ENCODE measurements at regions not wholly inside any gene's neighbourhood (a gene's known extent, or its start where the extent isn't known, plus 50 kb on each side); places are given as distances from the start of the nearest gene placed in this dataset.

DNA sequence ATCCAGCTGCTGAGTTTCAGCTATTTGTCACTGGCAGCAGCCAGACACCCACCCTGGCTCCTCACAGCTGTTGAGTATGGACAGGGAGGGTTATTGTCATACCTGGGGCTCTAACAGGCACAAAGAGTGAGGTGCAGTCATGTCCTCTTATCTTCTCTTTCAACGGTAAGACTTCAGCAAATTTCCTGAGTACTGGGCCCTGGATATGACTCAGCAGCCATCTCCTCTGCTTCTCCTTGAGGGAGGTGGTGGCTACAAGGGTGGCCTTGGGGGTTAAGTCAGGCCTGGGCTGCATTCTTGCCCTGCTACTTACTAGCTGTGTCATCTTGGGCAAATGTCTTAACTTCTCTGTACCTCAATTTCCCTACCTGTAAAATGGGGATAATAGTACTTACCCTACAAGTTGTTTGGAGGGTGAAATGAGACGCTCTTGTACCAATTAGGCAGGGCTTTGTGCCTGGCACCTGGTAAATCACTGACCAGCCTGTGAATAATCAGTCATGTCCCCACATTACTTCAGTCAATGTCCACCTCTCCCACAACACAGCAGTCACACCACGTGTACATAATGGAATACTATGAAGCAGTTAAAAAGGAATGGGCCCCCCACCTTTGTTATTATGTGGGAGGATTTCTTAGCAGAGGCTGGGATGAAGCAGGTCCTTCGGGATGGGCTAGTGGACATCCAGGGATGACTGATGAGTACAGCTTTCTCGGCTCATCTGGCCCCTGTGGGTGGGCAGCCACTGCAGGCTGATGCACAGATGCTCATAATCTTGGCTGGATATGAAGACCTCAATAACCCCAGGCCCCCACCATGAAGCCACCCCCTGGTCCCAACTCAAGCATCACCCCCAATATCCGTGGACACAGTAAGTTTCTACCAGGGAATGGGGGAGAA, 528.8 kb downstream of the SHQ1 start:
- Histone ChIP-seq H3F3A (replicated peaks; ENCODE audit: low read depth) (no peaks in the 10 kb centered on the region), H3K79me2 (replicated peaks; ENCODE audit: insufficient read depth) (no peaks in the 10 kb centered on the region), H3K36me3 (ENCODE audit: insufficient read depth) (no peaks in the 10 kb centered on the region), H3K4me1 (ENCODE audit: insufficient read depth) (no peaks in the 10 kb centered on the region), H3K4me2 (no peak overlapping the region), H2AFZ (no peak overlapping the region), H3K4me3 (no peak overlapping the region), H4K20me1 (replicated peaks; ENCODE audit: insufficient read depth) (no peaks in the 10 kb centered on the region), H3K27ac (ENCODE audit: low read depth) (no peak overlapping the region), H3K9me2 (ENCODE audit: insufficient read depth) (no peaks in the 10 kb centered on the region), H3K27me3 (ENCODE audit: insufficient read depth) (no peaks in the 10 kb centered on the region)
- DNase-seq (ENCODE audit: low spot score) (no peak), ATAC-seq (no peak)
- Mint-ChIP-seq H3K27me3 (ENCODE audit: insufficient read depth, low read depth, poor library complexity) (peaks cover 2% of the 10 kb centered on the region), H3K4me1 (no peaks in the 10 kb centered on the region), H3K27ac (no peak overlapping the region), H3K9me3 (no peaks in the 10 kb centered on the region), H3K4me3 (no peak overlapping the region), H3K36me3 (ENCODE audit: low read depth) (no peaks in the 10 kb centered on the region)
- no peak for TF ChIP-seq JUNB (IDR thresholded peaks at IDR 0.05; ENCODE audit: unreplicated experiment)
- TF ChIP-seq ZNF331 (CRISPR knock-in tag; IDR thresholded peaks at IDR 0.05; ENCODE audit: low read depth): no peak
- no peak for TF ChIP-seq POLR2AphosphoS5 (IDR thresholded peaks at IDR 0.05; ENCODE audit: low read depth)
- TF ChIP-seq, protein P1, sequence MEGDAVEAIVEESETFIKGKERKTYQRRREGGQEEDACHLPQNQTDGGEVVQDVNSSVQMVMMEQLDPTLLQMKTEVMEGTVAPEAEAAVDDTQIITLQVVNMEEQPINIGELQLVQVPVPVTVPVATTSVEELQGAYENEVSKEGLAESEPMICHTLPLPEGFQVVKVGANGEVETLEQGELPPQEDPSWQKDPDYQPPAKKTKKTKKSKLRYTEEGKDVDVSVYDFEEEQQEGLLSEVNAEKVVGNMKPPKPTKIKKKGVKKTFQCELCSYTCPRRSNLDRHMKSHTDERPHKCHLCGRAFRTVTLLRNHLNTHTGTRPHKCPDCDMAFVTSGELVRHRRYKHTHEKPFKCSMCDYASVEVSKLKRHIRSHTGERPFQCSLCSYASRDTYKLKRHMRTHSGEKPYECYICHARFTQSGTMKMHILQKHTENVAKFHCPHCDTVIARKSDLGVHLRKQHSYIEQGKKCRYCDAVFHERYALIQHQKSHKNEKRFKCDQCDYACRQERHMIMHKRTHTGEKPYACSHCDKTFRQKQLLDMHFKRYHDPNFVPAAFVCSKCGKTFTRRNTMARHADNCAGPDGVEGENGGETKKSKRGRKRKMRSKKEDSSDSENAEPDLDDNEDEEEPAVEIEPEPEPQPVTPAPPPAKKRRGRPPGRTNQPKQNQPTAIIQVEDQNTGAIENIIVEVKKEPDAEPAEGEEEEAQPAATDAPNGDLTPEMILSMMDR (conservative IDR thresholded peaks at IDR 0.05; ENCODE audit: low read depth in 2 of 2): no peak
- TF ChIP-seq, protein P2, sequence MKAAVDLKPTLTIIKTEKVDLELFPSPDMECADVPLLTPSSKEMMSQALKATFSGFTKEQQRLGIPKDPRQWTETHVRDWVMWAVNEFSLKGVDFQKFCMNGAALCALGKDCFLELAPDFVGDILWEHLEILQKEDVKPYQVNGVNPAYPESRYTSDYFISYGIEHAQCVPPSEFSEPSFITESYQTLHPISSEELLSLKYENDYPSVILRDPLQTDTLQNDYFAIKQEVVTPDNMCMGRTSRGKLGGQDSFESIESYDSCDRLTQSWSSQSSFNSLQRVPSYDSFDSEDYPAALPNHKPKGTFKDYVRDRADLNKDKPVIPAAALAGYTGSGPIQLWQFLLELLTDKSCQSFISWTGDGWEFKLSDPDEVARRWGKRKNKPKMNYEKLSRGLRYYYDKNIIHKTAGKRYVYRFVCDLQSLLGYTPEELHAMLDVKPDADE (IDR thresholded peaks at IDR 0.05): no peak
- TF ChIP-seq CREB1 (CRISPR knock-in tag; IDR thresholded peaks at IDR 0.05; ENCODE audit: low read depth): no peak
- no peak for TF ChIP-seq NANOG (IDR thresholded peaks at IDR 0.05; ENCODE audit: borderline replicate concordance)

DNA sequence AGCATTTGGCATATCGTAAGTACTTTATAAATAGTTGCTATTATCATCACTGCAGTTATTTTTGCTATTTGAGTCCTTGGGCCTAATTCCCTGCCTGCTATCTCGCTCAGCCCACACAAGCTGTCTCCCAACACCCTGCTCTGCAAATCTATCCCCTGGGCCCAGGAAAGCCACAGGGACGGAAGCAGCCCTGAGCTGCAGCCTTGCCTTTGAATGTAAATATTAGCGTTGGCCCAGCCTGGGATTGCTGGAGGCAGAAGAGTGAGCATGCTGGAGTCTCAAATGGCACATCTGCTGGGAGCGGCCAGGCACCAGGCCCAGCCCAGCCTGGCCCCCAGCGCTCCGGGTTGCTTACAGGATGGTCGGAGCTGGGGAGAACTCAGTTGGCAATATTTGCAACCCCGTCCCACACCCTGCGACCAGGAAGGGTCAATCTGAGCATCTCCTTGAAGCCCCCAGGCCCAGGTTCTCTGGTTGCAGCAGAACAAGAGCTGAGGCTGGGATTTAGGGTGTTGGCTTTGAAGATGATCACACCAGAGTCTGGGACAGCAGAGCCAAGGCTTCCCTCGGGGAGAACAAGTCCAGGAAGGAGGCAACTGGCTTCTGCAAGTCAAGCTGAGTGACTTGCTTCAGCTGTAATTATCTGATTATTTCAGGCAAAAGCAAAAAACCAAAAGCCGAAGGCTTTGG, 529.6 kb downstream of the SHQ1 start:
- no peak overlapping the region for H3K4me3 ChIP-seq
- no peak overlapping the region for H3K27ac Mint-ChIP-seq
- H3K79me2 ChIP-seq (replicated peaks; ENCODE audit: insufficient read depth): no peaks in the 10 kb centered on the region
- no peak overlapping the region for H3K27ac ChIP-seq (ENCODE audit: low read depth)
- H3K27me3 ChIP-seq (ENCODE audit: insufficient read depth): no peaks in the 10 kb centered on the region
- H3F3A ChIP-seq (replicated peaks; ENCODE audit: low read depth): no peaks in the 10 kb centered on the region
- H3K36me3 Mint-ChIP-seq (ENCODE audit: low read depth): no peaks in the 10 kb centered on the region
- DNase-seq (ENCODE audit: low spot score) (no peak), ATAC-seq (no peak; the same call in 2 of the 3 replicates)
- H2AFZ ChIP-seq: 0 out of 2 replicates have a peak overlapping the region, but pooled peaks have one; percentile 18
- no peaks in the 10 kb centered on the region for H3K9me3 Mint-ChIP-seq
- H3K36me3 ChIP-seq (ENCODE audit: insufficient read depth): no peaks in the 10 kb centered on the region
- H3K27me3 Mint-ChIP-seq (ENCODE audit: insufficient read depth, low read depth, poor library complexity): peaks cover 2% of the 10 kb centered on the region
- H3K4me1 ChIP-seq (ENCODE audit: insufficient read depth): no peaks in the 10 kb centered on the region
- no peaks in the 10 kb centered on the region for H3K9me2 ChIP-seq (ENCODE audit: insufficient read depth)
- H3K4me1 Mint-ChIP-seq: no peaks in the 10 kb centered on the region
- H4K20me1 ChIP-seq (replicated peaks; ENCODE audit: insufficient read depth): no peaks in the 10 kb centered on the region
- H3K4me2 ChIP-seq: no peak overlapping the region
- no peak overlapping the region for H3K4me3 Mint-ChIP-seq
- TF ChIP-seq, protein P3, sequence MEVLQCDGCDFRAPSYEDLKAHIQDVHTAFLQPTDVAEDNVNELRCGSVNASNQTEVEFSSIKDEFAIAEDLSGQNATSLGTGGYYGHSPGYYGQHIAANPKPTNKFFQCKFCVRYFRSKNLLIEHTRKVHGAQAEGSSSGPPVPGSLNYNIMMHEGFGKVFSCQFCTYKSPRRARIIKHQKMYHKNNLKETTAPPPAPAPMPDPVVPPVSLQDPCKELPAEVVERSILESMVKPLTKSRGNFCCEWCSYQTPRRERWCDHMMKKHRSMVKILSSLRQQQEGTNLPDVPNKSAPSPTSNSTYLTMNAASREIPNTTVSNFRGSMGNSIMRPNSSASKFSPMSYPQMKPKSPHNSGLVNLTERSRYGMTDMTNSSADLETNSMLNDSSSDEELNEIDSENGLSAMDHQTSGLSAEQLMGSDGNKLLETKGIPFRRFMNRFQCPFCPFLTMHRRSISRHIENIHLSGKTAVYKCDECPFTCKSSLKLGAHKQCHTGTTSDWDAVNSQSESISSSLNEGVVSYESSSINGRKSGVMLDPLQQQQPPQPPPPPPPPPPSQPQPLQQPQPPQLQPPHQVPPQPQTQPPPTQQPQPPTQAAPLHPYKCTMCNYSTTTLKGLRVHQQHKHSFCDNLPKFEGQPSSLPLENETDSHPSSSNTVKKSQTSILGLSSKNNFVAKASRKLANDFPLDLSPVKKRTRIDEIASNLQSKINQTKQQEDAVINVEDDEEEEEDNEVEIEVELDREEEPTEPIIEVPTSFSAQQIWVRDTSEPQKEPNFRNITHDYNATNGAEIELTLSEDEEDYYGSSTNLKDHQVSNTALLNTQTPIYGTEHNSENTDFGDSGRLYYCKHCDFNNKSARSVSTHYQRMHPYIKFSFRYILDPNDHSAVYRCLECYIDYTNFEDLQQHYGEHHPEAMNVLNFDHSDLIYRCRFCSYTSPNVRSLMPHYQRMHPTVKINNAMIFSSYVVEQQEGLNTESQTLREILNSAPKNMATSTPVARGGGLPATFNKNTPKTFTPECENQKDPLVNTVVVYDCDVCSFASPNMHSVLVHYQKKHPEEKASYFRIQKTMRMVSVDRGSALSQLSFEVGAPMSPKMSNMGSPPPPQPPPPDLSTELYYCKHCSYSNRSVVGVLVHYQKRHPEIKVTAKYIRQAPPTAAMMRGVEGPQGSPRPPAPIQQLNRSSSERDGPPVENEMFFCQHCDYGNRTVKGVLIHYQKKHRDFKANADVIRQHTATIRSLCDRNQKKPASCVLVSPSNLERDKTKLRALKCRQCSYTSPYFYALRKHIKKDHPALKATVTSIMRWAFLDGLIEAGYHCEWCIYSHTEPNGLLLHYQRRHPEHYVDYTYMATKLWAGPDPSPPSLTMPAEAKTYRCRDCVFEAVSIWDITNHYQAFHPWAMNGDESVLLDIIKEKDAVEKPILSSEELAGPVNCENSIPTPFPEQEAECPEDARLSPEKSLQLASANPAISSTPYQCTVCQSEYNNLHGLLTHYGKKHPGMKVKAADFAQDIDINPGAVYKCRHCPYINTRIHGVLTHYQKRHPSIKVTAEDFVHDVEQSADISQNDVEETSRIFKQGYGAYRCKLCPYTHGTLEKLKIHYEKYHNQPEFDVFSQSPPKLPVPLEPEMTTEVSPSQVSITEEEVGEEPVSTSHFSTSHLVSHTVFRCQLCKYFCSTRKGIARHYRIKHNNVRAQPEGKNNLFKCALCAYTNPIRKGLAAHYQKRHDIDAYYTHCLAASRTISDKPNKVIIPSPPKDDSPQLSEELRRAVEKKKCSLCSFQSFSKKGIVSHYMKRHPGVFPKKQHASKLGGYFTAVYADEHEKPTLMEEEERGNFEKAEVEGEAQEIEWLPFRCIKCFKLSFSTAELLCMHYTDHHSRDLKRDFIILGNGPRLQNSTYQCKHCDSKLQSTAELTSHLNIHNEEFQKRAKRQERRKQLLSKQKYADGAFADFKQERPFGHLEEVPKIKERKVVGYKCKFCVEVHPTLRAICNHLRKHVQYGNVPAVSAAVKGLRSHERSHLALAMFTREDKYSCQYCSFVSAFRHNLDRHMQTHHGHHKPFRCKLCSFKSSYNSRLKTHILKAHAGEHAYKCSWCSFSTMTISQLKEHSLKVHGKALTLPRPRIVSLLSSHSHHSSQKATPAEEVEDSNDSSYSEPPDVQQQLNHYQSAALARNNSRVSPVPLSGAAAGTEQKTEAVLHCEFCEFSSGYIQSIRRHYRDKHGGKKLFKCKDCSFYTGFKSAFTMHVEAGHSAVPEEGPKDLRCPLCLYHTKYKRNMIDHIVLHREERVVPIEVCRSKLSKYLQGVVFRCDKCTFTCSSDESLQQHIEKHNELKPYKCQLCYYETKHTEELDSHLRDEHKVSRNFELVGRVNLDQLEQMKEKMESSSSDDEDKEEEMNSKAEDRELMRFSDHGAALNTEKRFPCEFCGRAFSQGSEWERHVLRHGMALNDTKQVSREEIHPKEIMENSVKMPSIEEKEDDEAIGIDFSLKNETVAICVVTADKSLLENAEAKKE (CRISPR knock-in tag; IDR thresholded peaks at IDR 0.05): no peak
- TF ChIP-seq POLR2AphosphoS5 (IDR thresholded peaks at IDR 0.05; ENCODE audit: low read depth): no peak
- no peak for TF ChIP-seq ZNF331 (CRISPR knock-in tag; IDR thresholded peaks at IDR 0.05; ENCODE audit: low read depth)
- no peak for TF ChIP-seq STAT1 (IDR thresholded peaks at IDR 0.05; ENCODE audit: unreplicated experiment)
